IMR-90 (cell line): ENCODE measurements at regions not wholly inside any gene's neighbourhood (a gene's known extent, or its start where the extent isn't known, plus 50 kb on each side); places are given as distances from the start of the nearest gene placed in this dataset.

Experiments used
- ATAC-seq: fragments of 200-7000 bp; cut with Tn5 transposase; 2 replicates; pipeline ENCODE4 v1.9.1; 2020; ENCODE audit warnings: low read depth, mild to moderate bottlenecking, moderate library complexity
- BruUV-seq: library from RNA; stranded (reverse); fragments of 400-500 nt; replicated peaks from 2 replicates; lab custom pipeline; 2021; lab: Mats Ljungman, UMichigan
- CTCF ChIA-PET: fragments of 300-600 bp; formaldehyde crosslinking; extraction: SDS; loops from one replicate; lab custom pipeline; 2021; ENCODE audit warnings: antibody characterized with exemption; lab: Yijun Ruan, JAX
- POLR2A ChIA-PET: fragments of 300-600 bp; sonication (Branson Sonifier 250); formaldehyde crosslinking; loops from one replicate; lab custom pipeline; 2022; ENCODE audit warnings: antibody characterized with exemption; ENCODE audit not compliant: unreplicated experiment; lab: Charles Lee
- DNase-seq: peaks from one replicate; pipeline ENCODE4 v3.0.0; 2013
- H2AFZ ChIP-seq: replicated peaks from 2 replicates; pipeline ENCODE3; 2013; ENCODE audit warnings: low read length, mild to moderate bottlenecking; ENCODE audit not compliant: poor library complexity
- H2AK5ac ChIP-seq: 2 replicates; pipeline ENCODE4 v1.6.1; 2013; ENCODE audit warnings: low read depth, low read length, inconsistent platforms
- H2AK9ac ChIP-seq: replicated peaks from 2 replicates; pipeline ENCODE3; 2013; ENCODE audit warnings: mild to moderate bottlenecking, low read depth, low read length, moderate library complexity; ENCODE audit not compliant: poor library complexity
- H2BK120ac ChIP-seq: 2 replicates; pipeline ENCODE4 v1.6.1; 2013; ENCODE audit warnings: low read depth, low read length, inconsistent platforms
- H2BK15ac ChIP-seq: 3 replicates; pipeline ENCODE4 v1.6.1; 2013; ENCODE audit warnings: low read depth, low read length, inconsistent platforms
- H2BK20ac ChIP-seq: 2 replicates; pipeline ENCODE4 v1.6.1; 2013; ENCODE audit warnings: low read depth, mild to moderate bottlenecking, inconsistent platforms, low read length, moderate library complexity
- H2BK5ac ChIP-seq: 2 replicates; pipeline ENCODE4 v1.6.1; 2013; ENCODE audit warnings: mild to moderate bottlenecking, low read depth, low read length, inconsistent platforms; ENCODE audit not compliant: poor library complexity, severe bottlenecking
- H3K14ac ChIP-seq: replicated peaks from 2 replicates; pipeline ENCODE4 v1.6.1; 2013; ENCODE audit warnings: low read depth, low read length, inconsistent platforms
- H3K18ac ChIP-seq: 2 replicates; pipeline ENCODE4 v1.6.1; 2013; ENCODE audit warnings: low read depth, low read length, control low read depth
- H3K23ac ChIP-seq: 2 replicates; pipeline ENCODE4 v1.6.1; 2013; ENCODE audit warnings: low read depth, low read length, inconsistent platforms
- H3K27ac ChIP-seq: 2 replicates; pipeline ENCODE4 v1.5.1; 2013; ENCODE audit warnings: mild to moderate bottlenecking, control low read depth, low read length; ENCODE audit not compliant: insufficient read depth
- H3K27me3 ChIP-seq: 2 replicates; pipeline ENCODE4 v1.6.1; 2013; ENCODE audit warnings: low read length; ENCODE audit not compliant: control insufficient read depth, insufficient read depth
- H3K36me3 ChIP-seq: 2 replicates; pipeline ENCODE4 v1.6.1; 2013; ENCODE audit warnings: low read length, mixed read lengths; ENCODE audit not compliant: control insufficient read depth, insufficient read depth
- H3K4ac ChIP-seq: 2 replicates; pipeline ENCODE4 v1.6.1; 2013; ENCODE audit warnings: low read depth, low read length, inconsistent platforms
- H3K4me1 ChIP-seq: 2 replicates; pipeline ENCODE4 v1.6.1; 2013; ENCODE audit warnings: low read length, mixed read lengths; ENCODE audit not compliant: control insufficient read depth, insufficient read depth
- H3K4me2 ChIP-seq: 2 replicates; pipeline ENCODE4 v1.6.1; 2013; ENCODE audit warnings: low read depth, mild to moderate bottlenecking, control low read depth, low read length, moderate library complexity
- H3K4me3 ChIP-seq: 2 replicates; pipeline ENCODE4 v1.5.1; 2013; ENCODE audit warnings: low read depth, mild to moderate bottlenecking, control low read depth, low read length, moderate library complexity; ENCODE audit not compliant: insufficient read depth
- H3K56ac ChIP-seq: 2 replicates; pipeline ENCODE4 v1.6.1; 2013; ENCODE audit warnings: low read length, inconsistent platforms; ENCODE audit not compliant: insufficient read depth; ENCODE audit errors: extremely low read depth
- H3K79me1 ChIP-seq, 2 experiments: 2 replicates each; pipeline ENCODE4 v1.6.1; 2013; ENCODE audit warnings: low read length in 2 of 2, inconsistent platforms in 1 of 2, low read depth in 1 of 2
- H3K9ac ChIP-seq: 2 replicates; pipeline ENCODE4 v1.6.1; 2013; ENCODE audit warnings: low read depth, low read length, control low read depth
- H3K9me1 ChIP-seq: 2 replicates; pipeline ENCODE4 v1.6.1; 2013; ENCODE audit warnings: low read length, inconsistent platforms; ENCODE audit not compliant: insufficient read depth
- H3K9me3 ChIP-seq: 2 replicates; pipeline ENCODE4 v1.6.1; 2013; ENCODE audit warnings: low read length; ENCODE audit not compliant: control insufficient read depth, insufficient read depth
- H4K20me1 ChIP-seq: 2 replicates; pipeline ENCODE4 v1.6.1; 2013; ENCODE audit warnings: low read length, inconsistent platforms; ENCODE audit not compliant: insufficient read depth
- H4K5ac ChIP-seq: 2 replicates; pipeline ENCODE4 v1.6.1; 2013; ENCODE audit warnings: mild to moderate bottlenecking, low read depth, low read length, control low read depth
- H4K8ac ChIP-seq, 2 experiments: 2 replicates each; pipeline ENCODE4 v1.6.1; 2013; ENCODE audit warnings: low read depth in 2 of 2, low read length in 2 of 2, control low read depth in 1 of 2, inconsistent platforms in 1 of 2
- H4K91ac ChIP-seq: 2 replicates; pipeline ENCODE4 v1.6.1; 2013; ENCODE audit warnings: low read depth, low read length, inconsistent platforms; ENCODE audit not compliant: insufficient read depth
- BHLHE40 ChIP-seq: fragments of 150-350 bp; IDR thresholded peaks from 2 replicates; pipeline ENCODE4 v1.6.1; 2016; ENCODE audit warnings: mild to moderate bottlenecking, low read depth, low read length
- CEBPB ChIP-seq: IDR thresholded peaks from 2 replicates; pipeline ENCODE4 v1.6.1; 2012; ENCODE audit warnings: low read depth, low read length, improper control_type of control experiment
- CHD1 ChIP-seq: IDR thresholded peaks from 2 replicates; pipeline ENCODE4 v1.6.1; 2012; ENCODE audit warnings: low read depth, low read length, improper control_type of control experiment
- CTCF ChIP-seq: conservative IDR thresholded peaks from 2 replicates; pipeline ENCODE4 v1.5.1; 2012; ENCODE audit warnings: mild to moderate bottlenecking, low read depth, low read length, improper control_type of control experiment
- ELK1 ChIP-seq: fragments of 150-350 bp; IDR thresholded peaks from 2 replicates; pipeline ENCODE4 v1.6.1; 2016; ENCODE audit warnings: low read depth, mild to moderate bottlenecking, low read length, moderate library complexity, borderline replicate concordance
- FOS ChIP-seq: fragments of 150-350 bp; IDR thresholded peaks from 2 replicates; pipeline ENCODE4 v1.6.1; 2016; ENCODE audit warnings: low read depth, low read length
- MAFK ChIP-seq: IDR thresholded peaks from 2 replicates; pipeline ENCODE4 v1.6.1; 2012; ENCODE audit warnings: low read depth, low read length, improper control_type of control experiment
- MAZ ChIP-seq: IDR thresholded peaks from 2 replicates; pipeline ENCODE4 v1.6.1; 2012; ENCODE audit warnings: low read depth, mild to moderate bottlenecking, low read length, improper control_type of control experiment, moderate library complexity, borderline replicate concordance
- MXI1 ChIP-seq: IDR thresholded peaks from 2 replicates; pipeline ENCODE4 v1.6.1; 2012; ENCODE audit warnings: low read depth, mild to moderate bottlenecking, low read length, moderate library complexity, borderline replicate concordance
- NFE2L2 ChIP-seq: fragments of 150-350 bp; IDR thresholded peaks from 2 replicates; pipeline ENCODE4 v1.6.1; 2016; ENCODE audit warnings: low read depth, mild to moderate bottlenecking, low read length
- RAD21 ChIP-seq: IDR thresholded peaks from 2 replicates; pipeline ENCODE4 v1.6.1; 2012; ENCODE audit warnings: low read length, improper control_type of control experiment
- RCOR1 ChIP-seq: IDR thresholded peaks from 2 replicates; pipeline ENCODE4 v1.6.1; 2012; ENCODE audit warnings: mild to moderate bottlenecking, low read length, improper control_type of control experiment; ENCODE audit not compliant: insufficient replicate concordance
- RFX5 ChIP-seq: IDR thresholded peaks from 2 replicates; pipeline ENCODE4 v1.8.0; 2012; ENCODE audit warnings: low read depth, mild to moderate bottlenecking, low read length, moderate library complexity
- SMC3 ChIP-seq: fragments of 150-350 bp; IDR thresholded peaks from 2 replicates; pipeline ENCODE4 v1.6.1; 2016; ENCODE audit warnings: low read depth, mild to moderate bottlenecking, antibody characterized with exemption, low read length, moderate library complexity
- USF2 ChIP-seq: fragments of 150-350 bp; IDR thresholded peaks from 2 replicates; pipeline ENCODE4 v1.6.1; 2017; ENCODE audit warnings: mild to moderate bottlenecking, antibody characterized with exemption, low read length, low read depth
- WGBS, 2 experiments: methylation state at CpG; one replicate each; pipeline versions ENCODE4 v1.1.5 to v1.1.7; 2013; ENCODE audit warnings: missing lambda C conversion rate in 2 of 2; ENCODE audit not compliant: insufficient read length in 1 of 2; ENCODE audit errors: extremely low coverage in 2 of 2; 5-methylcytosine and 5-hydroxymethylcytosine counted together
- dilution Hi-C: fragments of 300-500 bp; cut with HindIII; formaldehyde crosslinking; loops from one replicate; pipeline ENCODE4 v1.14.3; 2018; ENCODE audit warnings: low sequenced_read_pairs; ENCODE audit not compliant: unreplicated experiment
- in situ Hi-C: fragments of 300-500 bp; cut with MboI; formaldehyde crosslinking; loops from 3 replicates; pipeline ENCODE4 v1.14.3; 2019; ENCODE audit warnings: low sequenced_read_pairs, inconsistent platforms, mixed read lengths
- intact Hi-C: fragments of 100-400 bp; cut with micrococcal nuclease; formaldehyde crosslinking; loops from 2 replicates; pipeline ENCODE4 v1.10.0; 2022

- Histone ChIP-seq H3K23ac (no peak overlapping the region), H2AK5ac (no peak overlapping the region), H3K18ac (no peak overlapping the region), H3K56ac (no peak overlapping the region), H3K9ac (no peak overlapping the region), H3K14ac (no peak overlapping the region), H2BK15ac (no peak overlapping the region), H4K91ac (no peak overlapping the region), H3K4me2 (no peak overlapping the region), H2AFZ (no peak overlapping the region), H2BK20ac (no peak overlapping the region), H3K79me1 (no peaks in the 10 kb centered on the region), H4K5ac (no peak overlapping the region), H3K9me3 (no peaks in the 10 kb centered on the region), H2BK5ac (no peak overlapping the region), H4K20me1 (no peaks in the 10 kb centered on the region), H2AK9ac (no peak overlapping the region), H2BK120ac (no peak overlapping the region), H4K8ac (no peak overlapping the region), H3K4me1 (no peaks in the 10 kb centered on the region), H3K36me3 (no peaks in the 10 kb centered on the region), H3K27ac (no peak overlapping the region), H3K9me1 (no peaks in the 10 kb centered on the region), H3K4ac (no peak overlapping the region), H3K27me3 (peaks cover 19% of the 10 kb centered on the region), H3K4me3 (no peak overlapping the region)
- TF ChIP-seq FOS (no peak), SMC3 (no peak), USF2 (no peak), MAZ (no peak), NFE2L2 (no peak), ELK1 (no peak), CTCF (no peak), CHD1 (no peak), RCOR1 (no peak), RAD21 (no peak), MXI1 (no peak), CEBPB (no peak), RFX5 (no peak), BHLHE40 (no peak), MAFK (no peak)
- BruUV-seq, result no TSS peak
- in situ Hi-C loops, result no loop called here
- DNase-seq (no peak), ATAC-seq (no peak)
- dilution Hi-C loops, result no loop called here
- ChIA-PET CTCF (no interaction called here), POLR2A (no interaction called here)
- 100% methylated on average over 1 of the region's 10 CpGs; no CpG with 5 or more reads in 1 of the 2 experiments for WGBS, 2 experiments
- intact Hi-C loops, result no loop called here
Observed at GRCh38 chr6:14252271-14252850, 134.8 kb downstream of the CD83 start.
